Vagina (tissue), 2 donors: ENCODE measurements at regions not wholly inside any gene's neighbourhood (a gene's known extent, or its start where the extent isn't known, plus 50 kb on each side); places are given as distances from the start of the nearest gene placed in this dataset. TPM values are rescaled to one million over a fixed set of nuclear protein-coding genes. Genes with fewer than 3 reads are reported as not detected.

Source experiments
- DNase-seq, 2 donors: peaks; one replicate each; pipeline ENCODE4 v3.0.0-alpha.2; 2017; ENCODE audit errors: extremely low spot score in 2 of 2
- H3K27ac ChIP-seq: fragments of 200-600 bp; sonication (generic); one replicate; pipeline ENCODE4 v1.5.1; 2019
- H3K27me3 ChIP-seq: fragments of 200-600 bp; sonication (generic); one replicate; pipeline ENCODE4 v1.5.1; 2019
- H3K36me3 ChIP-seq, 2 donors: fragments of 200-600 bp; sonication (generic); one replicate each; pipeline ENCODE4 v1.5.1; 2017 to 2019
- H3K4me1 ChIP-seq: fragments of 200-600 bp; sonication (generic); one replicate; pipeline ENCODE4 v1.5.1; 2019
- H3K4me3 ChIP-seq, 2 donors: fragments of 200-600 bp; sonication (generic); 1 replicate in 1 of 2; 2 replicates in 1 of 2; pipeline ENCODE4 v1.5.1; 2016 to 2019
- H3K9me3 ChIP-seq: fragments of 200-600 bp; sonication (generic); one replicate; pipeline ENCODE4 v1.5.1; 2019
- POLR2A ChIP-seq, 2 donors: fragments of 450-650 bp; IDR thresholded peaks; one replicate each; pipeline ENCODE4 v1.6.1; 2017; ENCODE audit warnings: antibody characterized with exemption in 2 of 2, mild to moderate bottlenecking in 2 of 2, moderate library complexity in 2 of 2
- POLR2AphosphoS5 ChIP-seq, 2 donors: sonication (generic); formaldehyde crosslinking; IDR thresholded peaks; one replicate each; pipeline ENCODE4 v1.9.0; 2017; ENCODE audit warnings: antibody characterized with exemption in 2 of 2, mild to moderate bottlenecking in 2 of 2, low read depth in 1 of 2; ENCODE audit not compliant: insufficient read depth in 1 of 2
- intact Hi-C: fragments of 100-400 bp; cut with DNase I; formaldehyde crosslinking; loops from one replicate; pipeline ENCODE4 v1.15.1; 2023
- small RNA-seq: library from RNA; depleted of rRNA; stranded (forward); fragments of <200 nt; gene quantifications from one replicate; pipeline ENCODE3, GENCODE V24; 2016
- TF ChIP-seq, protein P1 (sequence below), 3 experiments: fragments of 450-650 bp in 2 of 3; fragments of 200-600 bp in 1 of 3; sonication (generic) in 1 of 3; IDR thresholded peaks; one replicate each; pipeline ENCODE4 v1.5.1; 2017 to 2019; ENCODE audit warnings: antibody characterized with exemption in 3 of 3, mild to moderate bottlenecking in 2 of 3, moderate library complexity in 2 of 3

DNA sequence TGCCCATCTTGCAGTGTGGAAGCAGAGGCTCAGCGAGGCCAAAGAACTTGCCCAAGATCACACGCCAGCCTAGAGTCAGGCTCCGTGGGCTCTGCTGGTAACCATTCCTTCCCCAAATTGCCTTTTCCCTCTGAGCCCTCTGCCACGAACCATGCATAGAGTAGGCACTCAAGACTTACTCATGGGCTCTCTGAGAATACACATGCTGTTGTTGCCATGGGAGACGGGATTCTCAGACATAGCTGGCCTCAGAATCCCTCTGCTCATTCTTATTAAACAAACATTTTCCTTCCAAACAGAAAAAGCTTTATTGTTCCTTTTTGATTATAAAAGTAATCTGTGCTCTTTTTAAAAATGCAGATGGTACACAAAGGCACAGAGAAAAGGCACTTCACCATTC, 52.5 kb upstream of the WSCD2 start:
- intact Hi-C loops: no loop called here
- H3K4me3 ChIP-seq: no peak overlapping the region
- H3K36me3 ChIP-seq: no peaks in the 10 kb centered on the region
- H3K9me3 ChIP-seq: no peaks in the 10 kb centered on the region
- no peaks in the 10 kb centered on the region for H3K27me3 ChIP-seq
- H3K4me1 ChIP-seq: no peaks in the 10 kb centered on the region
- TF ChIP-seq POLR2A (IDR thresholded peaks at IDR 0.05): no peak
- no peak for TF ChIP-seq POLR2AphosphoS5 (IDR thresholded peaks at IDR 0.05; ENCODE audit: insufficient read depth in 1 of 2, low read depth in 1 of 2)
- TF ChIP-seq, protein P1, sequence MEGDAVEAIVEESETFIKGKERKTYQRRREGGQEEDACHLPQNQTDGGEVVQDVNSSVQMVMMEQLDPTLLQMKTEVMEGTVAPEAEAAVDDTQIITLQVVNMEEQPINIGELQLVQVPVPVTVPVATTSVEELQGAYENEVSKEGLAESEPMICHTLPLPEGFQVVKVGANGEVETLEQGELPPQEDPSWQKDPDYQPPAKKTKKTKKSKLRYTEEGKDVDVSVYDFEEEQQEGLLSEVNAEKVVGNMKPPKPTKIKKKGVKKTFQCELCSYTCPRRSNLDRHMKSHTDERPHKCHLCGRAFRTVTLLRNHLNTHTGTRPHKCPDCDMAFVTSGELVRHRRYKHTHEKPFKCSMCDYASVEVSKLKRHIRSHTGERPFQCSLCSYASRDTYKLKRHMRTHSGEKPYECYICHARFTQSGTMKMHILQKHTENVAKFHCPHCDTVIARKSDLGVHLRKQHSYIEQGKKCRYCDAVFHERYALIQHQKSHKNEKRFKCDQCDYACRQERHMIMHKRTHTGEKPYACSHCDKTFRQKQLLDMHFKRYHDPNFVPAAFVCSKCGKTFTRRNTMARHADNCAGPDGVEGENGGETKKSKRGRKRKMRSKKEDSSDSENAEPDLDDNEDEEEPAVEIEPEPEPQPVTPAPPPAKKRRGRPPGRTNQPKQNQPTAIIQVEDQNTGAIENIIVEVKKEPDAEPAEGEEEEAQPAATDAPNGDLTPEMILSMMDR (IDR thresholded peaks at IDR 0.05): no peak
- no peak overlapping the region for H3K27ac ChIP-seq
- DNase-seq: no peak

DNA sequence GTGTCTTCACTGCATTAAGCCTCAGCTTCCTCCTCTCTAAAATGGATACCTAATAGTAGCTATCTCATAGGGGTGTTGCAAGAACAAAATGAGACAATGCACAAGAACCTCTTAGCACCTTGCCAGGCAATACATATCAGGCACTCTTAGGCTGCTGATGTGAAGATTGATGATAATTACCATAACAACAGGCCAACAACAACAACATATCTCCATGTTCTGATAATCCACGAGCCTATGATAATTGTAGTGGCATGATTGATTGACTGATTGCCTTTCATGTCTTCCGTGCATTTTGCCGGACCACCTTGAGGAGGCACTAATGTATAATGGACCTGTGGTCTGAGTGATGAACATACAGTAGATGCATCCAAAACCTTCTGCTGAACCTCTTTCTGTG, 50.7 kb upstream of the WSCD2 start:
- H3K4me3 ChIP-seq: no peak overlapping the region
- intact Hi-C loops: no loop called here
- H3K36me3 ChIP-seq: no peaks in the 10 kb centered on the region
- no peaks in the 10 kb centered on the region for H3K27me3 ChIP-seq
- TF ChIP-seq, protein P1 (IDR thresholded peaks at IDR 0.05): no peak
- no peak for TF ChIP-seq POLR2AphosphoS5 (IDR thresholded peaks at IDR 0.05; ENCODE audit: insufficient read depth in 1 of 2, low read depth in 1 of 2)
- TF ChIP-seq POLR2A (IDR thresholded peaks at IDR 0.05): no peak
- no peak overlapping the region for H3K27ac ChIP-seq
- H3K9me3 ChIP-seq: no peaks in the 10 kb centered on the region
- DNase-seq: no peak
- no peaks in the 10 kb centered on the region for H3K4me1 ChIP-seq

Small RNA genes lying in the stretch of these regions (small RNA-seq; reads per million reads assigned to genes)
- gene AC126177.5: not detected
